IPS-NIHi11 (cell line): ENCODE measurements at regions not wholly inside any gene's neighbourhood (a gene's known extent, or its start where the extent isn't known, plus 50 kb on each side); places are given as distances from the start of the nearest gene placed in this dataset.
A peak's percentile ranks its signal among the peaks of the same experiment; 100 is the strongest.
"Not testable (repeated sequence)": the region's sequence is repeated elsewhere in the genome, so short reads cannot be mapped to it uniquely, and the experiment has no call there.

Experiments
- DNase-seq: peaks from one replicate; pipeline ENCODE4 v3.0.0; 2012; ENCODE audit warnings: mixed read lengths, low spot score

GRCh38 chr10:117457932-117458331 is 82.7 kb upstream of the PDZD8 start:
- no peak for DNase-seq

- DNase-seq, result peak; percentile 49
These were observed 82.0 kb upstream of the PDZD8 start for GRCh38 chr10:117457071-117457810.

GRCh38 chr10:117455346-117455745 is 80.1 kb upstream of the PDZD8 start:
- no peak for DNase-seq

- no peak for DNase-seq
These were observed 79.3 kb upstream of the PDZD8 start for GRCh38 chr10:117454502-117454901.

GRCh38 chr10:117453484-117453883 is 78.2 kb upstream of the PDZD8 start:
- not testable (repeated sequence) for DNase-seq

- DNase-seq, result no peak
These were observed 75.7 kb upstream of the PDZD8 start for GRCh38 chr10:117450940-117451339.

- no peak for DNase-seq
These were observed 74.4 kb upstream of the PDZD8 start for GRCh38 chr10:117449636-117450035.

- no peak for DNase-seq
These were observed 73.6 kb upstream of the PDZD8 start for GRCh38 chr10:117448802-117449201.

GRCh38 chr10:117445992-117446391 is 70.8 kb upstream of the PDZD8 start:
- no peak for DNase-seq

GRCh38 chr10:117444497-117445040 is 69.3 kb upstream of the PDZD8 start:
- no peak for DNase-seq

- DNase-seq, result no peak
These were observed 68.4 kb upstream of the PDZD8 start for GRCh38 chr10:117443686-117444041.

GRCh38 chr10:117442944-117443685 is 67.9 kb upstream of the PDZD8 start:
- DNase-seq, result peak; percentile 89

- DNase-seq, result peak; percentile 39
These were observed 67.3 kb upstream of the PDZD8 start for GRCh38 chr10:117442521-117442920.

- DNase-seq, result no peak
These were observed 66.7 kb upstream of the PDZD8 start for GRCh38 chr10:117441812-117442443.

GRCh38 chr10:117441361-117441760 is 66.1 kb upstream of the PDZD8 start:
- no peak for DNase-seq

GRCh38 chr10:117439243-117439912 is 64.1 kb upstream of the PDZD8 start:
- DNase-seq, result no peak

- no peak for DNase-seq
These were observed 57.6 kb upstream of the PDZD8 start for GRCh38 chr10:117432866-117433265.

GRCh38 chr10:117431160-117431559 is 55.9 kb upstream of the PDZD8 start:
- no peak for DNase-seq

- not testable (repeated sequence) for DNase-seq
These were observed 55.3 kb upstream of the PDZD8 start for GRCh38 chr10:117430535-117430934.

- no peak for DNase-seq
These were observed 54.5 kb upstream of the PDZD8 start for GRCh38 chr10:117429643-117430265.

GRCh38 chr10:117427356-117427755 is 52.1 kb upstream of the PDZD8 start:
- no peak for DNase-seq
